ENCODE measurements at regions not wholly inside any gene's neighbourhood (a gene's known extent, or its start where the extent isn't known, plus 50 kb on each side); places are given as distances from the start of the nearest gene placed in this dataset.

- no peak for DNase-seq (ENCODE audit: low read depth in 1 of 2, low spot score in 2 of 2)
- H2BK5ac ChIP-seq (ENCODE audit: low read depth, low read length): no peak overlapping the region
- TF ChIP-seq TEAD4 (IDR thresholded peaks at IDR 0.05; ENCODE audit: low read depth, low read length) (no peak), RAD21 (IDR thresholded peaks at IDR 0.05 in 1 of 2, conservative IDR thresholded peaks at IDR 0.05 in 1 of 2; ENCODE audit: low read depth in 2 of 2, low read length in 2 of 2) (no peak)
- H3K4ac ChIP-seq (replicated peaks; ENCODE audit: insufficient read length, low read depth, low read length): no peak overlapping the region
- H3K79me1 ChIP-seq (ENCODE audit: low read depth, low read length): no peaks in the 10 kb centered on the region
- no peak overlapping the region for H2AK5ac ChIP-seq (ENCODE audit: low read depth, low read length)
- no peaks in the 10 kb centered on the region for H3K36me3 ChIP-seq (ENCODE audit: control insufficient read depth in 2 of 4, insufficient read depth in 4 of 4, low read length in 3 of 4)
- H3K56ac ChIP-seq (replicated peaks; ENCODE audit: insufficient read length, low read depth, low read length): no peak overlapping the region
- H3K14ac ChIP-seq (ENCODE audit: insufficient read length): no peak overlapping the region
- no peak overlapping the region for H3K23ac ChIP-seq (ENCODE audit: insufficient read length)
- FAIRE-seq: no peak
- H2AFZ ChIP-seq (ENCODE audit: low read length): no peak overlapping the region
- H3K79me2 ChIP-seq (ENCODE audit: control insufficient read depth in 1 of 2, insufficient read depth in 2 of 2, low read length in 2 of 2): no peaks in the 10 kb centered on the region
- no peaks in the 10 kb centered on the region for H3K27me3 ChIP-seq (replicated peaks in 1 of 4; ENCODE audit: control insufficient read depth in 3 of 4, extremely low read depth in 1 of 4, insufficient read depth in 3 of 4, low read length in 3 of 4)
- no peak overlapping the region for H2BK20ac ChIP-seq (ENCODE audit: low read length)
- no peak overlapping the region for H2BK120ac ChIP-seq (replicated peaks; ENCODE audit: low read depth, low read length)
- H4K20me1 ChIP-seq (replicated peaks in 1 of 2; ENCODE audit: control insufficient read depth in 1 of 2, insufficient read depth in 2 of 2, low read length in 2 of 2): no peaks in the 10 kb centered on the region
- H3K18ac ChIP-seq (ENCODE audit: extremely low read depth, low read length): no peak overlapping the region
- 84% methylated on average over 5 of the region's 5 CpGs; no CpG with 5 or more reads in 1 of the 2 experiments for WGBS, 2 experiments (ENCODE audit: extremely low coverage in 1 of 2, insufficient coverage in 1 of 2, insufficient read length in 1 of 2, insufficient replicate concordance in 2 of 2, low coverage in 1 of 2, low lambda C conversion rate in 2 of 2, missing lambda C conversion rate in 1 of 2)
- H3K4me3 ChIP-seq (ENCODE audit: extremely low read depth in 1 of 4, insufficient read depth in 2 of 4, low read depth in 3 of 4, low read length in 4 of 4): no peak overlapping the region
- H3K4me2 ChIP-seq (ENCODE audit: insufficient read depth in 1 of 2, low read depth in 2 of 2, low read length in 2 of 2): no peak overlapping the region
- POLR2A ChIA-PET (ENCODE audit: partially characterized antibody): no interaction called here
- H3K23me2 ChIP-seq (ENCODE audit: low read depth, low read length): no peaks in the 10 kb centered on the region
- H3K4me1 ChIP-seq (replicated peaks in 1 of 4; ENCODE audit: control insufficient read depth in 3 of 4, insufficient read depth in 4 of 4, low read length in 3 of 4): peaks cover 0 to 12% (median 9%) of the 10 kb centered on the region in 4 experiments; a peak in 6 of 7 replicates
- CTCF ChIA-PET (ENCODE audit: partially characterized antibody): interaction anchor here (1.1 to 1.6 kb wide), 2 partner anchors 15 to 86 kb away, joined by 3 to 5 read pairs; no protein-coding TSS in a partner anchor
- H2BK12ac ChIP-seq (ENCODE audit: low read depth, low read length): no peak overlapping the region; the same call in 1 of the 2 replicates
- H3K9me3 ChIP-seq (ENCODE audit: insufficient read depth in 2 of 2, low read depth in 1 of 2, low read length in 1 of 2): no peaks in the 10 kb centered on the region
- no peak overlapping the region for H3K27ac ChIP-seq (ENCODE audit: low read depth, low read length)
- H2BK15ac ChIP-seq (ENCODE audit: low read length): no peak overlapping the region
- no peak overlapping the region for H4K91ac ChIP-seq (replicated peaks; ENCODE audit: insufficient read length, low read length)
- no peak overlapping the region for H3K9ac ChIP-seq (replicated peaks in 1 of 4; ENCODE audit: extremely low read depth in 1 of 4, low read depth in 3 of 4, low read length in 3 of 4)
- H4K5ac ChIP-seq (ENCODE audit: insufficient read length, low read depth, low read length): no peak overlapping the region
- no peak overlapping the region for H4K8ac ChIP-seq (ENCODE audit: extremely low read depth, insufficient read depth, low read length)
Observed at GRCh38 chr3:177607589-177607988, 410.3 kb upstream of the TBL1XR1 start.
